ENCODE measurements at regions not wholly inside any gene's neighbourhood (a gene's known extent, or its start where the extent isn't known, plus 50 kb on each side); places are given as distances from the start of the nearest gene placed in this dataset.

GRCh38 chr5:71836084-71836483 lies 117.0 kb downstream of the CARTPT start:
- TF ChIP-seq CTCF (conservative IDR thresholded peaks at IDR 0.05 in 1 of 2, IDR thresholded peaks at IDR 0.05 in 1 of 2; ENCODE audit: extremely low read depth in 1 of 2, insufficient read depth in 1 of 2, low read depth in 1 of 2, low read length in 2 of 2) (peak; percentile 23 to 25), EZH2 (IDR thresholded peaks at IDR 0.05; ENCODE audit: borderline replicate concordance, low read length) (no peak)
